ENCODE measurements at regions not wholly inside any gene's neighbourhood (a gene's known extent, or its start where the extent isn't known, plus 50 kb on each side); places are given as distances from the start of the nearest gene placed in this dataset.
"Not testable (repeated sequence)": the region's sequence is repeated elsewhere in the genome, so short reads cannot be mapped to it uniquely, and the experiment has no call there.

GRCh38 chr2:18959200-18959599 lies 369.8 kb upstream of the NT5C1B start:
- intact Hi-C loops (cut with DNase I), result no loop called here
- H3K4me3 ChIP-seq, result no peak overlapping the region
- DNase-seq (ENCODE audit: low spot score in 2 of 2), result no peak
- TF ChIP-seq CTCF (IDR thresholded peaks at IDR 0.05), result no peak
- H3K36me3 ChIP-seq, result no peaks in the 10 kb centered on the region
- no peaks in the 10 kb centered on the region for H3K4me1 ChIP-seq
- no peaks in the 10 kb centered on the region for H3K27me3 ChIP-seq
- H3K9me3 ChIP-seq, result no peaks in the 10 kb centered on the region
- no peak overlapping the region for H3K27ac ChIP-seq

- intact Hi-C loops (cut with DNase I), result no loop called here
- DNase-seq (ENCODE audit: low spot score in 2 of 2), result no peak
- no peak for TF ChIP-seq CTCF (IDR thresholded peaks at IDR 0.05)
- H3K4me1 ChIP-seq, result no peaks in the 10 kb centered on the region
- no peak overlapping the region for H3K4me3 ChIP-seq
- H3K27ac ChIP-seq, result no peak overlapping the region
- H3K27me3 ChIP-seq, result no peaks in the 10 kb centered on the region
- no peaks in the 10 kb centered on the region for H3K36me3 ChIP-seq
- no peaks in the 10 kb centered on the region for H3K9me3 ChIP-seq
Observed at GRCh38 chr2:18957909-18958308, 368.5 kb upstream of the NT5C1B start.

- no peak overlapping the region for H3K27ac ChIP-seq
- H3K4me1 ChIP-seq, result no peaks in the 10 kb centered on the region
- no peaks in the 10 kb centered on the region for H3K27me3 ChIP-seq
- intact Hi-C loops (cut with DNase I), result no loop called here
- no peak for TF ChIP-seq CTCF (IDR thresholded peaks at IDR 0.05)
- no peak overlapping the region for H3K4me3 ChIP-seq
- H3K9me3 ChIP-seq, result no peaks in the 10 kb centered on the region
- DNase-seq (ENCODE audit: low spot score in 2 of 2), result no peak
- H3K36me3 ChIP-seq, result no peaks in the 10 kb centered on the region
Observed at GRCh38 chr2:18950361-18950851, 361.0 kb upstream of the NT5C1B start.

- TF ChIP-seq CTCF (IDR thresholded peaks at IDR 0.05), result no peak
- H3K27me3 ChIP-seq, result no peaks in the 10 kb centered on the region
- intact Hi-C loops (cut with DNase I), result no loop called here
- H3K4me3 ChIP-seq, result no peak overlapping the region
- no peak for DNase-seq (ENCODE audit: low spot score in 2 of 2)
- H3K36me3 ChIP-seq, result no peaks in the 10 kb centered on the region
- no peaks in the 10 kb centered on the region for H3K4me1 ChIP-seq
- no peak overlapping the region for H3K27ac ChIP-seq
- H3K9me3 ChIP-seq, result no peaks in the 10 kb centered on the region
Observed at GRCh38 chr2:18949871-18950270, 360.5 kb upstream of the NT5C1B start.

GRCh38 chr2:18940184-18940583 lies 350.8 kb upstream of the NT5C1B start:
- no peaks in the 10 kb centered on the region for H3K36me3 ChIP-seq
- no peak for TF ChIP-seq CTCF (IDR thresholded peaks at IDR 0.05)

GRCh38 chr2:18939740-18940139 lies 350.4 kb upstream of the NT5C1B start:
- H3K27ac ChIP-seq; H3K27me3 ChIP-seq; H3K4me1 ChIP-seq; H3K9me3 ChIP-seq; H3K4me3 ChIP-seq; H3K36me3 ChIP-seq; DNase-seq (ENCODE audit: low spot score in 2 of 2); intact Hi-C loops (cut with DNase I): not testable (repeated sequence)

More at GRCh38 chr2:18940184-18940583, 350.8 kb upstream of the NT5C1B start:
- no peak for DNase-seq (ENCODE audit: low spot score in 2 of 2)
- no peaks in the 10 kb centered on the region for H3K27me3 ChIP-seq
- H3K27ac ChIP-seq, result no peak overlapping the region
- no peak overlapping the region for H3K4me3 ChIP-seq
- H3K9me3 ChIP-seq, result no peaks in the 10 kb centered on the region
- no peaks in the 10 kb centered on the region for H3K4me1 ChIP-seq
- intact Hi-C loops (cut with DNase I), result no loop called here
